Pancreas (tissue), 10 donors: ENCODE measurements at regions not wholly inside any gene's neighbourhood (a gene's known extent, or its start where the extent isn't known, plus 50 kb on each side); places are given as distances from the start of the nearest gene placed in this dataset.

ENCODE experiments used
- ATAC-seq, 4 donors: fragments of 200-7000 bp; cut with Tn5 transposase; one replicate each; pipeline versions ENCODE4 v1.8.0 to v1.9.1; 2020; ENCODE audit warnings: mild to moderate bottlenecking in 4 of 4, moderate library complexity in 4 of 4
- DNase-seq, 6 donors: peaks; one replicate each; pipeline ENCODE4 v3.0.0-alpha.2; 2020
- FAIRE-seq: peaks from 2 replicates; lab custom pipeline; 2012; peaks lifted over from hg19 to GRCh38; lab: Jason Lieb, UNC
- H3K27ac ChIP-seq, 4 donors: fragments of 200-600 bp; sonication (generic); 1 replicate in 3 of 4; 2 replicates in 1 of 4; pipeline versions ENCODE4 v1.5.0 to v1.8.0; 2020
- H3K27me3 ChIP-seq, 4 donors: fragments of 200-600 bp; one replicate each; pipeline ENCODE4 v1.8.0; 2021
- H3K36me3 ChIP-seq, 3 donors: fragments of 200-600 bp; sonication (generic) in 1 of 3; one replicate each; pipeline versions ENCODE4 v1.5.0 to v1.8.0; 2020 to 2021
- H3K4me1 ChIP-seq, 3 donors: fragments of 200-600 bp; one replicate each; pipeline ENCODE4 v1.8.0; 2021
- H3K4me3 ChIP-seq, 4 donors: fragments of 200-600 bp; sonication (generic) in 2 of 4; one replicate each; pipeline versions ENCODE4 v1.5.0 to v1.8.0; 2020 to 2021
- H3K9me3 ChIP-seq, 4 donors: fragments of 200-600 bp; one replicate each; pipeline ENCODE4 v1.8.0; 2021
- WGBS, 2 donors: extraction: QIAGEN DNeasy Blood & Tissue Kit; methylation state at CpG; one replicate each; pipeline ENCODE4 v1.1.7; 2013; 5-methylcytosine and 5-hydroxymethylcytosine counted together
- intact Hi-C, 3 donors: fragments of 100-400 bp; cut with DNase I; formaldehyde crosslinking; loops; one replicate each; pipeline versions ENCODE4 v1.11.1 to v1.14.2; 2022
- TF ChIP-seq, protein P1 (sequence below), 4 donors: fragments of 200-600 bp; sonication (generic) in 3 of 4; IDR thresholded peaks; one replicate each; pipeline versions ENCODE4 v1.5.0 to v1.8.0; 2021; ENCODE audit warnings: antibody characterized with exemption in 4 of 4
- donor health status: healthy with polysubstance abuse.
- donor health status: DM: no; HTN: no; CAD: no; lungs with moderate emphysema.
- donor health status: DM: no; HTN: no; CAD: no.
- donor health status: control.
- donor health status: control.
- donor health status: Bipolar disorder and iron deficiency.
- donor health status: DM: yes; HTN: yes; CAD: no.
- donor health status: DM: no; HTN: no; CAD: no.
- donor health status: DM: no; HTN: no; CAD: no.
- donor health status: DM: yes; HTN: yes; CAD: no.

- TF ChIP-seq, protein P1, sequence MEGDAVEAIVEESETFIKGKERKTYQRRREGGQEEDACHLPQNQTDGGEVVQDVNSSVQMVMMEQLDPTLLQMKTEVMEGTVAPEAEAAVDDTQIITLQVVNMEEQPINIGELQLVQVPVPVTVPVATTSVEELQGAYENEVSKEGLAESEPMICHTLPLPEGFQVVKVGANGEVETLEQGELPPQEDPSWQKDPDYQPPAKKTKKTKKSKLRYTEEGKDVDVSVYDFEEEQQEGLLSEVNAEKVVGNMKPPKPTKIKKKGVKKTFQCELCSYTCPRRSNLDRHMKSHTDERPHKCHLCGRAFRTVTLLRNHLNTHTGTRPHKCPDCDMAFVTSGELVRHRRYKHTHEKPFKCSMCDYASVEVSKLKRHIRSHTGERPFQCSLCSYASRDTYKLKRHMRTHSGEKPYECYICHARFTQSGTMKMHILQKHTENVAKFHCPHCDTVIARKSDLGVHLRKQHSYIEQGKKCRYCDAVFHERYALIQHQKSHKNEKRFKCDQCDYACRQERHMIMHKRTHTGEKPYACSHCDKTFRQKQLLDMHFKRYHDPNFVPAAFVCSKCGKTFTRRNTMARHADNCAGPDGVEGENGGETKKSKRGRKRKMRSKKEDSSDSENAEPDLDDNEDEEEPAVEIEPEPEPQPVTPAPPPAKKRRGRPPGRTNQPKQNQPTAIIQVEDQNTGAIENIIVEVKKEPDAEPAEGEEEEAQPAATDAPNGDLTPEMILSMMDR (IDR thresholded peaks at IDR 0.05), result no peak
- intact Hi-C loops, result no loop called here
These were observed 67.2 kb upstream of the TSLP start for GRCh38 chr5:111004291-111004690.

GRCh38 chr5:111010783-111011182 is 60.7 kb upstream of the TSLP start:
- 46 to 51% methylated on average over 2 of the region's 2 CpGs for WGBS, 2 donors
- ATAC-seq (no peak), FAIRE-seq (no peak), DNase-seq (no peak)
- H3K27ac ChIP-seq, result no peak overlapping the region
- H3K4me3 ChIP-seq, result no peak overlapping the region
- intact Hi-C loops, result no loop called here
- no peaks in the 10 kb centered on the region for H3K9me3 ChIP-seq
- TF ChIP-seq, protein P1 (IDR thresholded peaks at IDR 0.05), result no peak
- H3K27me3 ChIP-seq, result no peaks in the 10 kb centered on the region
- H3K4me1 ChIP-seq, result no peaks in the 10 kb centered on the region
- H3K36me3 ChIP-seq, result no peaks in the 10 kb centered on the region

More at GRCh38 chr5:111004291-111004690, 67.2 kb upstream of the TSLP start:
- 56 to 61% methylated on average over 9 of the region's 9 CpGs for WGBS, 2 donors
- ATAC-seq (no peak), FAIRE-seq (no peak), DNase-seq (no peak)
- Histone ChIP-seq H3K9me3 (no peaks in the 10 kb centered on the region), H3K27ac (no peak overlapping the region), H3K36me3 (no peaks in the 10 kb centered on the region), H3K4me1 (no peaks in the 10 kb centered on the region), H3K27me3 (no peaks in the 10 kb centered on the region), H3K4me3 (no peak overlapping the region)

GRCh38 chr5:111013011-111013410 is 58.5 kb upstream of the TSLP start:
- Histone ChIP-seq H3K27ac (no peak overlapping the region), H3K4me3 (no peak overlapping the region), H3K4me1 (no peaks in the 10 kb centered on the region), H3K9me3 (no peaks in the 10 kb centered on the region), H3K27me3 (no peaks in the 10 kb centered on the region), H3K36me3 (no peaks in the 10 kb centered on the region)
- no peak for DNase-seq
- intact Hi-C loops, result no loop called here
- 27 to 42% methylated on average over 1 of the region's 1 CpG for WGBS, 2 donors
- no peak for FAIRE-seq
- ATAC-seq, result no peak
- TF ChIP-seq, protein P1 (IDR thresholded peaks at IDR 0.05), result no peak

DNA sequence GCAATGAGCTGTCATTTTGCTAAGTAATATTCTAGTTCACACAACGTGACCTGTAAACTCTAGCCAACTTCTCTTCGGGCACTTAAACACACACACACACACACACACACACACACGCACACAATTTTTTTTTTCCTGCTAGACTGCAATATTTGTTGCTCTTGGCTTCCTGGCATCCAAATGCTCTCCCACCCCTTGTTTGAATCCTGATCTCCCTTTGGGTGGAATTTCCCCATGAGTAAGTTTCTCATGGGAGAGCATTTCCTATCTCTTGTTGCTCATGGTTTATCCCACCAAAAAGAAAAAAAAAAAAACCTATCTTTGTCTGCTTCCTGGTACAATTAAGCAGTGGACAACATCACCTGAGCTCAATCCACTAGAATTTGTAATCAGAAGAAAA is 54.7 kb upstream of the TSLP start:
- H3K27me3 ChIP-seq, result no peaks in the 10 kb centered on the region
- no peaks in the 10 kb centered on the region for H3K9me3 ChIP-seq
- no peak for ATAC-seq
- no peak overlapping the region for H3K4me3 ChIP-seq
- no peaks in the 10 kb centered on the region for H3K4me1 ChIP-seq
- TF ChIP-seq, protein P1 (IDR thresholded peaks at IDR 0.05), result no peak
- WGBS, 2 donors, result 31 to 50% methylated on average over 3 of the region's 3 CpGs
- H3K27ac ChIP-seq, result no peak overlapping the region
- no peak for DNase-seq
- intact Hi-C loops, result no loop called here
- H3K36me3 ChIP-seq, result no peaks in the 10 kb centered on the region
- FAIRE-seq, result no peak

GRCh38 chr5:111017731-111018130 is 53.8 kb upstream of the TSLP start:
- no peak overlapping the region for H3K27ac ChIP-seq
- no peak for ATAC-seq
- no peaks in the 10 kb centered on the region for H3K9me3 ChIP-seq
- no peak for FAIRE-seq
- H3K4me3 ChIP-seq, result no peak overlapping the region
- H3K36me3 ChIP-seq, result no peaks in the 10 kb centered on the region
- WGBS, 2 donors, result 86 to 87% methylated on average over 1 of the region's 1 CpG
- no peak for DNase-seq
- TF ChIP-seq, protein P1 (IDR thresholded peaks at IDR 0.05), result no peak
- H3K4me1 ChIP-seq, result no peaks in the 10 kb centered on the region
- intact Hi-C loops, result no loop called here
- no peaks in the 10 kb centered on the region for H3K27me3 ChIP-seq
